Activated naive CD8-positive, alpha-beta T cell treated with anti-CD3 and anti-CD28 coated beads, Interleukin-2, amount 10 ng/mL, durations not matched to agents 7 days and 5 days (primary cell): ENCODE measurements at regions not wholly inside any gene's neighbourhood (a gene's known extent, or its start where the extent isn't known, plus 50 kb on each side); places are given as distances from the start of the nearest gene placed in this dataset.

Experiments used
- ATAC-seq: fragments of 150-1000 bp; cut with Tn5 transposase; one replicate; pipeline ENCODE4 v1.10.0; 2021; ENCODE audit warnings: low read depth, moderate library complexity
- POLR2A ChIA-PET: fragments of 350-600 bp; sonication (Branson Sonifier 250); formaldehyde crosslinking; loops from one replicate; lab custom pipeline; 2021; ENCODE audit warnings: antibody characterized with exemption; lab: Charles Lee
- DNase-seq: peaks from one replicate; pipeline ENCODE4 v3.0.0; 2021
- H3K27ac Mint-ChIP-seq: one replicate; pipeline ENCODE4 v1.8.0; 2022; ENCODE audit warnings: mild to moderate bottlenecking, mixed read lengths
- H3K27me3 Mint-ChIP-seq: one replicate; pipeline ENCODE4 v1.8.0; 2022; ENCODE audit warnings: mild to moderate bottlenecking, moderate library complexity, mixed read lengths
- H3K36me3 Mint-ChIP-seq: one replicate; pipeline ENCODE4 v1.8.0; 2021; ENCODE audit warnings: mild to moderate bottlenecking, mixed read lengths
- H3K4me1 Mint-ChIP-seq: one replicate; pipeline ENCODE4 v1.8.0; 2021; ENCODE audit warnings: mixed read lengths
- H3K4me3 Mint-ChIP-seq: one replicate; pipeline ENCODE4 v1.8.0; 2022; ENCODE audit warnings: mild to moderate bottlenecking, moderate library complexity, mixed read lengths
- H3K9me3 Mint-ChIP-seq: one replicate; pipeline ENCODE4 v1.8.0; 2021; ENCODE audit warnings: mixed read lengths

- POLR2A ChIA-PET = no interaction called here
Measured at GRCh38 chr11:127143251-127143650, 142.7 kb upstream of the KIRREL3 start.

GRCh38 chr11:127138613-127139012, 138.0 kb upstream of the KIRREL3 start:
- H3K27ac Mint-ChIP-seq = no peak overlapping the region
- no peaks in the 10 kb centered on the region for H3K9me3 Mint-ChIP-seq
- H3K36me3 Mint-ChIP-seq = no peaks in the 10 kb centered on the region
- no peak for ATAC-seq
- H3K4me1 Mint-ChIP-seq = no peaks in the 10 kb centered on the region
- no peaks in the 10 kb centered on the region for H3K27me3 Mint-ChIP-seq
- DNase-seq = no peak
- POLR2A ChIA-PET = no interaction called here
- H3K4me3 Mint-ChIP-seq = no peak overlapping the region

More at GRCh38 chr11:127143251-127143650, 142.7 kb upstream of the KIRREL3 start:
- Mint-ChIP-seq H3K27ac (no peak overlapping the region), H3K36me3 (no peaks in the 10 kb centered on the region), H3K4me1 (no peaks in the 10 kb centered on the region), H3K9me3 (no peaks in the 10 kb centered on the region), H3K4me3 (no peak overlapping the region), H3K27me3 (no peaks in the 10 kb centered on the region)
- DNase-seq (no peak), ATAC-seq (no peak)

- Mint-ChIP-seq H3K9me3 (no peaks in the 10 kb centered on the region), H3K36me3 (no peaks in the 10 kb centered on the region), H3K4me1 (no peaks in the 10 kb centered on the region), H3K4me3 (no peak overlapping the region), H3K27me3 (no peaks in the 10 kb centered on the region), H3K27ac (no peak overlapping the region)
- no peak for DNase-seq
- no peak for ATAC-seq
- POLR2A ChIA-PET = no interaction called here
Measured at GRCh38 chr11:127137771-127138280, 137.3 kb upstream of the KIRREL3 start.

- Mint-ChIP-seq H3K27me3 (no peaks in the 10 kb centered on the region), H3K36me3 (no peaks in the 10 kb centered on the region), H3K4me1 (no peaks in the 10 kb centered on the region), H3K9me3 (no peaks in the 10 kb centered on the region), H3K27ac (no peak overlapping the region), H3K4me3 (no peak overlapping the region)
- ATAC-seq (no peak), DNase-seq (no peak)
- POLR2A ChIA-PET = no interaction called here
Measured at GRCh38 chr11:127136438-127136837, 135.9 kb upstream of the KIRREL3 start.

- Mint-ChIP-seq H3K9me3 (no peaks in the 10 kb centered on the region), H3K27me3 (no peaks in the 10 kb centered on the region), H3K27ac (no peak overlapping the region)
Measured at GRCh38 chr11:127135256-127135655, 134.7 kb upstream of the KIRREL3 start.

GRCh38 chr11:127133061-127133460, 132.5 kb upstream of the KIRREL3 start:
- DNase-seq (no peak), ATAC-seq (no peak)
- Mint-ChIP-seq H3K4me1 (no peaks in the 10 kb centered on the region), H3K27ac (no peak overlapping the region), H3K27me3 (no peaks in the 10 kb centered on the region), H3K9me3 (no peaks in the 10 kb centered on the region), H3K4me3 (no peak overlapping the region), H3K36me3 (no peaks in the 10 kb centered on the region)
- POLR2A ChIA-PET = no interaction called here

More at GRCh38 chr11:127135256-127135655, 134.7 kb upstream of the KIRREL3 start:
- ATAC-seq = no peak
- DNase-seq = no peak
- POLR2A ChIA-PET = no interaction called here
- no peak overlapping the region for H3K4me3 Mint-ChIP-seq
- H3K36me3 Mint-ChIP-seq = no peaks in the 10 kb centered on the region
- H3K4me1 Mint-ChIP-seq = no peaks in the 10 kb centered on the region

- H3K9me3 Mint-ChIP-seq = no peaks in the 10 kb centered on the region
Measured at GRCh38 chr11:127130321-127130720, 129.8 kb upstream of the KIRREL3 start.

GRCh38 chr11:127126986-127127385, 126.4 kb upstream of the KIRREL3 start:
- H3K36me3 Mint-ChIP-seq = no peaks in the 10 kb centered on the region
- no peak overlapping the region for H3K4me3 Mint-ChIP-seq
- no peaks in the 10 kb centered on the region for H3K4me1 Mint-ChIP-seq
- POLR2A ChIA-PET = no interaction called here
- H3K27ac Mint-ChIP-seq = no peak overlapping the region
- DNase-seq = no peak
- no peaks in the 10 kb centered on the region for H3K9me3 Mint-ChIP-seq
- H3K27me3 Mint-ChIP-seq = peaks cover 2% of the 10 kb centered on the region
- ATAC-seq = no peak

More at GRCh38 chr11:127130321-127130720, 129.8 kb upstream of the KIRREL3 start:
- no peak for DNase-seq
- H3K27me3 Mint-ChIP-seq = peaks cover 2% of the 10 kb centered on the region
- H3K4me3 Mint-ChIP-seq = no peak overlapping the region
- ATAC-seq = no peak
- H3K4me1 Mint-ChIP-seq = no peaks in the 10 kb centered on the region
- POLR2A ChIA-PET = no interaction called here
- no peak overlapping the region for H3K27ac Mint-ChIP-seq
- H3K36me3 Mint-ChIP-seq = no peaks in the 10 kb centered on the region

GRCh38 chr11:127119356-127119755, 118.8 kb upstream of the KIRREL3 start:
- Mint-ChIP-seq H3K27me3 (no peaks in the 10 kb centered on the region), H3K4me3 (no peak overlapping the region), H3K36me3 (no peaks in the 10 kb centered on the region), H3K27ac (no peak overlapping the region), H3K4me1 (no peaks in the 10 kb centered on the region), H3K9me3 (no peaks in the 10 kb centered on the region)
- POLR2A ChIA-PET = no interaction called here
- ATAC-seq = no peak
- DNase-seq = no peak

- Mint-ChIP-seq H3K9me3 (no peaks in the 10 kb centered on the region), H3K4me1 (no peaks in the 10 kb centered on the region), H3K27ac (no peak overlapping the region), H3K27me3 (no peaks in the 10 kb centered on the region), H3K36me3 (no peaks in the 10 kb centered on the region), H3K4me3 (no peak overlapping the region)
- ATAC-seq (no peak), DNase-seq (no peak)
- POLR2A ChIA-PET = no interaction called here
Measured at GRCh38 chr11:127118811-127119210, 118.2 kb upstream of the KIRREL3 start.

- no peaks in the 10 kb centered on the region for H3K36me3 Mint-ChIP-seq
- ATAC-seq = no peak
- no peaks in the 10 kb centered on the region for H3K27me3 Mint-ChIP-seq
- POLR2A ChIA-PET = no interaction called here
- no peaks in the 10 kb centered on the region for H3K4me1 Mint-ChIP-seq
- H3K9me3 Mint-ChIP-seq = no peaks in the 10 kb centered on the region
- H3K27ac Mint-ChIP-seq = no peak overlapping the region
- H3K4me3 Mint-ChIP-seq = no peak overlapping the region
- DNase-seq = no peak
Measured at GRCh38 chr11:127117231-127117739, 116.7 kb upstream of the KIRREL3 start.

GRCh38 chr11:127115844-127116243, 115.3 kb upstream of the KIRREL3 start:
- no peak overlapping the region for H3K27ac Mint-ChIP-seq
- H3K36me3 Mint-ChIP-seq = no peaks in the 10 kb centered on the region
- H3K9me3 Mint-ChIP-seq = no peaks in the 10 kb centered on the region
- no peak for DNase-seq
- no peak overlapping the region for H3K4me3 Mint-ChIP-seq
- no peaks in the 10 kb centered on the region for H3K27me3 Mint-ChIP-seq
- ATAC-seq = no peak
- POLR2A ChIA-PET = no interaction called here
- no peaks in the 10 kb centered on the region for H3K4me1 Mint-ChIP-seq

GRCh38 chr11:127114035-127114434, 113.5 kb upstream of the KIRREL3 start:
- Mint-ChIP-seq H3K36me3 (no peaks in the 10 kb centered on the region), H3K27ac (no peak overlapping the region), H3K27me3 (no peaks in the 10 kb centered on the region), H3K4me3 (no peak overlapping the region), H3K4me1 (no peaks in the 10 kb centered on the region), H3K9me3 (no peaks in the 10 kb centered on the region)
- no peak for DNase-seq
- POLR2A ChIA-PET = no interaction called here
- no peak for ATAC-seq

- no peaks in the 10 kb centered on the region for H3K9me3 Mint-ChIP-seq
- H3K36me3 Mint-ChIP-seq = no peaks in the 10 kb centered on the region
- no peaks in the 10 kb centered on the region for H3K4me1 Mint-ChIP-seq
- POLR2A ChIA-PET = no interaction called here
- no peak overlapping the region for H3K27ac Mint-ChIP-seq
- ATAC-seq (no peak), DNase-seq (no peak)
- no peak overlapping the region for H3K4me3 Mint-ChIP-seq
- no peaks in the 10 kb centered on the region for H3K27me3 Mint-ChIP-seq
Measured at GRCh38 chr11:127110542-127110941, 110.0 kb upstream of the KIRREL3 start.
